Esophagus muscularis mucosa (tissue), 4 donors: ENCODE measurements at regions not wholly inside any gene's neighbourhood (a gene's known extent, or its start where the extent isn't known, plus 50 kb on each side); places are given as distances from the start of the nearest gene placed in this dataset.

Experiments
- DNase-seq: peaks from one replicate; pipeline ENCODE4 v3.0.0-alpha.2; 2017; ENCODE audit errors: extremely low spot score
- H3K27ac ChIP-seq, 4 donors: fragments of 200-600 bp; sonication (generic); replicated peaks in 1 of 4; 1 replicate in 3 of 4; 2 replicates in 1 of 4; pipeline ENCODE4 v1.5.1; 2016 to 2019; ENCODE audit warnings: mild to moderate bottlenecking in 1 of 4
- H3K27me3 ChIP-seq, 4 donors: fragments of 200-600 bp; sonication (generic); one replicate each; pipeline versions ENCODE4 v1.5.1 to v1.6.0; 2016 to 2019
- H3K36me3 ChIP-seq, 4 donors: fragments of 200-600 bp; sonication (generic); one replicate each; pipeline ENCODE4 v1.5.1; 2016 to 2019
- H3K4me1 ChIP-seq, 4 donors: fragments of 200-600 bp; sonication (generic); one replicate each; pipeline ENCODE4 v1.5.1; 2016 to 2019
- H3K4me3 ChIP-seq, 4 donors: fragments of 200-600 bp; sonication (generic); 1 replicate in 2 of 4; 2 replicates in 2 of 4; pipeline ENCODE4 v1.5.1; 2016 to 2019; ENCODE audit warnings: mild to moderate bottlenecking in 4 of 4, moderate library complexity in 1 of 4
- H3K9me3 ChIP-seq, 4 donors: fragments of 200-600 bp; sonication (generic); 1 replicate in 3 of 4; 2 replicates in 1 of 4; pipeline ENCODE4 v1.5.1; 2016 to 2019
- EP300 ChIP-seq: sonication (generic); formaldehyde crosslinking; IDR thresholded peaks from one replicate; pipeline ENCODE4 v1.6.1; 2017; ENCODE audit warnings: antibody characterized with exemption
- POLR2A ChIP-seq: fragments of 450-650 bp; IDR thresholded peaks from one replicate; pipeline ENCODE4 v1.6.1; 2017; ENCODE audit warnings: antibody characterized with exemption, moderate library complexity, mild to moderate bottlenecking, low read depth
- POLR2AphosphoS5 ChIP-seq, 2 donors: sonication (generic); formaldehyde crosslinking; IDR thresholded peaks; one replicate each; pipeline ENCODE4 v1.6.1; 2017; ENCODE audit warnings: antibody characterized with exemption in 2 of 2
- WGBS: methylation state at CpG from one replicate; pipeline ENCODE4 v1.1.5; 2018; 5-methylcytosine and 5-hydroxymethylcytosine counted together
- intact Hi-C: fragments of 100-400 bp; cut with DNase I; formaldehyde crosslinking; loops from one replicate; pipeline ENCODE4 v1.15.1; 2023
- TF ChIP-seq, protein P1 (sequence below), 3 experiments: fragments of 200-600 bp in 2 of 3; fragments of 450-650 bp in 1 of 3; sonication (generic) in 2 of 3; IDR thresholded peaks; one replicate each; pipeline ENCODE4 v1.5.1; 2017 to 2019; ENCODE audit warnings: antibody characterized with exemption in 3 of 3, mild to moderate bottlenecking in 2 of 3, moderate library complexity in 1 of 3

DNA sequence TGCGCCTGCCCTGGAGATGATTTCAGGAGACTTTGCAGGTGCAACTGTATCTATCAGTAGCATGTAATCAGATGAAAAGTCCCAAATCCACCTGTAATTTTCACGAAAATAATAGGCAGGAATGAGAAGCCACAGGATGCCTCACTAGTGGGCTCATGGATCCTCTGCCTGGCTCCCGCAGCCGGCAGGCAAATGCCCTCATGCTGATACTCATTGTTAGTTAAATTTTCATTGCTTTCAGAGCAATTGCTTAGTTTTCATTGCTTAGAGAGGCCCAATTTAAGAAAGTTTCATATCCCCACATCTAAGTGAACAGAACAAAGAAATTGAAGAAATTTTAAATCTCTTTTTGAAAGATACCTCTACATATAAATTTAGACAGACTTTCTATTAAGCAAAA, 57.6 kb upstream of the CTDP1 start:
- Histone ChIP-seq H3K9me3 (no peaks in the 10 kb centered on the region), H3K27ac (no peak overlapping the region), H3K27me3 (peaks cover 0 to 29% (median 0%) of the 10 kb centered on the region in 4 donors), H3K4me1 (peaks cover 0 to 8% (median 5%) of the 10 kb centered on the region in 4 donors), H3K4me3 (no peak overlapping the region), H3K36me3 (no peaks in the 10 kb centered on the region)
- no peak for DNase-seq
- intact Hi-C loops = no loop called here
- WGBS = 83% methylated on average over 4 of the region's 4 CpGs
- no peak for TF ChIP-seq EP300
- TF ChIP-seq POLR2AphosphoS5 (IDR thresholded peaks at IDR 0.05) = no peak
- TF ChIP-seq, protein P1, sequence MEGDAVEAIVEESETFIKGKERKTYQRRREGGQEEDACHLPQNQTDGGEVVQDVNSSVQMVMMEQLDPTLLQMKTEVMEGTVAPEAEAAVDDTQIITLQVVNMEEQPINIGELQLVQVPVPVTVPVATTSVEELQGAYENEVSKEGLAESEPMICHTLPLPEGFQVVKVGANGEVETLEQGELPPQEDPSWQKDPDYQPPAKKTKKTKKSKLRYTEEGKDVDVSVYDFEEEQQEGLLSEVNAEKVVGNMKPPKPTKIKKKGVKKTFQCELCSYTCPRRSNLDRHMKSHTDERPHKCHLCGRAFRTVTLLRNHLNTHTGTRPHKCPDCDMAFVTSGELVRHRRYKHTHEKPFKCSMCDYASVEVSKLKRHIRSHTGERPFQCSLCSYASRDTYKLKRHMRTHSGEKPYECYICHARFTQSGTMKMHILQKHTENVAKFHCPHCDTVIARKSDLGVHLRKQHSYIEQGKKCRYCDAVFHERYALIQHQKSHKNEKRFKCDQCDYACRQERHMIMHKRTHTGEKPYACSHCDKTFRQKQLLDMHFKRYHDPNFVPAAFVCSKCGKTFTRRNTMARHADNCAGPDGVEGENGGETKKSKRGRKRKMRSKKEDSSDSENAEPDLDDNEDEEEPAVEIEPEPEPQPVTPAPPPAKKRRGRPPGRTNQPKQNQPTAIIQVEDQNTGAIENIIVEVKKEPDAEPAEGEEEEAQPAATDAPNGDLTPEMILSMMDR (IDR thresholded peaks at IDR 0.05) = no peak
- TF ChIP-seq POLR2A = no peak

DNA sequence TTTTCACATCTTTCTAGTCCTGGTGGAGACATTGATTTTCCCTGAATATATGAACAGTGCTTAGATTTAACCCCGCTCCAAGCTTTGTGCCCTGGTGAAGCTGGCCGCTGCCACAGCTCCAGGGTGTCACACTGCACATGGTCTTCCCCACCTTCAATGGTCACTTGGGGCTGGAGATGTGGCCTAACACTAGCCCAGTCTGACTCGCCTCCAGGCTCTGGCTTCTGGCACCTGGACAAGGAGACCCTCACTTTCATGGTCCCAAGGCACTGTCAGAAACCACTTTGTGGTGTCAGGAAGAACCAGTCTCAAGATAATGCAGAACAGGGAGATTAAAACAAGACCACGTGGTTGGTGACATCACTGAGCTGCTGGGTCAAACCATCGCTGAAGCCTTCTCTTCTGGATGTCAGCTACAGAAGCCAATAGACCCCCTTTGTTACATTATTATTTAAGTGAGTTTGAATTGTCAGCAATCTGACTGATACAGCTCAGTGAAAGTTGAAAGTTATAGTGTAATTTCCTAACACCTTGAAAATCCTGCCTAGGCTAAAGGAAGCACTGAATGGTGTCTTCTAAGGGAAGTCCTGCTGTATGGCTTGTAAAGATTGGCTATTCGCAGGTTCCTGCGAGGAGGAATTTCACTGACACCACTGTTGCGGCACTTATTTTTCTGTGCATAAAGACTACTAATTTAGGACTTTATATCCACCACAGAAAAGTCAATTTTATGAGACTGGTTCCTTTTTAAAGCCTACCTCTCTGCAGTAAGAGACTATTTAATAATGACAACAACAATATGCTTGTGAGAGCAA, 55.0 kb upstream of the CTDP1 start:
- DNase-seq = no peak
- Histone ChIP-seq H3K4me1 (peaks cover 0 to 8% (median 4%) of the 10 kb centered on the region in 4 donors), H3K27me3 (peaks cover 0 to 52% (median 0%) of the 10 kb centered on the region in 4 donors), H3K27ac (no peak overlapping the region), H3K9me3 (no peaks in the 10 kb centered on the region), H3K4me3 (no peak overlapping the region), H3K36me3 (no peaks in the 10 kb centered on the region)
- intact Hi-C loops = no loop called here
- TF ChIP-seq POLR2A (no peak), POLR2AphosphoS5 (IDR thresholded peaks at IDR 0.05) (no peak), EP300 (no peak)
- TF ChIP-seq, protein P1 (IDR thresholded peaks at IDR 0.05) = no peak
- WGBS = 79% methylated on average over 7 of the region's 8 CpGs

DNA sequence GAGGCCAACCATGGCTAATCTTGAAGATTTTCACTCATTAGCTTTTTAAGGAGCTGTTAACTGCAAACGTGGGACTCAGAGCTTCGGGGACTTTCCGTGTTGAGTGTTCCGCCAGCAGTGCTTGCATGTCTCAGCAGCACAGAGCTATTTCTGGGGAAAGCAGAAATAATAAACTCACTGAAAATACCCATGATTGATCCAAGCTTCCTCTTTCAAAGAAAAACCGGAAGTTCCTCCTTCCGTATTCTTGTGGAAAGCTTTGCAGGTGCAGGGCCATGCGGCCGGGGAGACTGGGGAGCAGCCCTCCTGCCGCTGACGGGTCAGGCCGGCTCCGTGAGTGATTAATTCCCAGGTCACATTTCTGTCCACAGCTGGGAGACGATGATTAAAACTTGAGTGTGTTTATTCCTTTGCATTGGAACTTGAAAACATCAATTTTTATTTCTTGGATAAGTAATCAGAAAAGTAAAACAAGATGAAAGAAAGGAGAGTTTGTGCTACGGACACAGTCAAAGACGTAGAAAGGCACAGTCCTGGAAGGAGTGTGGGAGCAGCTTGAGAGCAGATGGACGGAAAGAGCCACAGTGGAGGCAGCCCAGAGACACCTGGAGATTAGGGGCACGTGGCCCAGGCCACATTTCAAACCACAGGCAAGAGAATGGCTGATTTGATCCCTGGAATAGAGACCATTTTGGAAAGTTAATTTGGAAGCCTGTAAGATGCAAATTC, 54.2 kb upstream of the CTDP1 start:
- Histone ChIP-seq H3K36me3 (no peaks in the 10 kb centered on the region), H3K4me3 (no peak overlapping the region), H3K27ac (no peak overlapping the region), H3K27me3 (peaks cover 0 to 52% (median 0%) of the 10 kb centered on the region in 4 donors), H3K4me1 (peaks cover 0 to 8% (median 4%) of the 10 kb centered on the region in 4 donors), H3K9me3 (no peaks in the 10 kb centered on the region)
- WGBS = 49% methylated on average over 17 of the region's 17 CpGs
- TF ChIP-seq POLR2A = no peak
- TF ChIP-seq EP300 = no peak
- no peak for TF ChIP-seq POLR2AphosphoS5 (IDR thresholded peaks at IDR 0.05)
- TF ChIP-seq, protein P1 (IDR thresholded peaks at IDR 0.05) = no peak
- intact Hi-C loops = no loop called here
- no peak for DNase-seq

DNA sequence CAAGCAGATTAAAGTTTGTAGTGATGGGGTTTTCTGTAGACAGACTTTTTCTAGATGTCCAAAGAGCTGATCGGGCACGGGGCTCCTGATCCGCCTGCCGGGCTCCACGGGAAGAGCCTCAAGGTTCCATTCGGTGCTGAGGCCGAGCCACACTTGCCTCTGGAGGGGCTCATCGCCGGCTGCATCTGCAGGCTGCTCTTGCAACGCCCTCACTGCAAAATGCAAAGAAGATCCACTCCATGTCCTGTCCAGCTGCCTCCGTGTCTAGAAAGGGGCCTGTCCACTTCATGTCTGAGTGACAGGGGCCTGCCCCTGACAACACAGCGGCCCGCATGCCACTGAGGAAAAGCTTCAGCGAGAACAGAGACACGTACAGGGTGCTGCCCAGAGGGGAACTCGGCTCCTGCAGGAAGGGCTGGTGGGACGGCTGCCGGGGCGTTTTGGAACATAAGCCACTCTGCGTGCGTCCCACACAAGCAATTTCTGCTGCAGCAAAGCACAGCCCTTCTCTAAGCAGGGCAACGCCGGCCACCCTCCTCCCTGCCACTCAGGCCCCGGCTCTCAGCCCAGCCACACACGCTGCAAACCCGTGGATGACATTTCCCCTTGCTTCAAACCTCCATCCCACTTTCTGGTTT, 53.6 kb upstream of the CTDP1 start:
- Histone ChIP-seq H3K4me3 (no peak overlapping the region), H3K27ac (no peak overlapping the region), H3K9me3 (no peaks in the 10 kb centered on the region), H3K27me3 (peaks cover 0 to 52% (median 0%) of the 10 kb centered on the region in 4 donors), H3K4me1 (peaks cover 0 to 8% (median 4%) of the 10 kb centered on the region in 4 donors), H3K36me3 (no peaks in the 10 kb centered on the region)
- intact Hi-C loops = no loop called here
- DNase-seq = no peak
- no peak for TF ChIP-seq POLR2AphosphoS5 (IDR thresholded peaks at IDR 0.05)
- TF ChIP-seq EP300 = no peak
- TF ChIP-seq POLR2A = no peak
- TF ChIP-seq, protein P1 (IDR thresholded peaks at IDR 0.05) = no peak
- 79% methylated on average over 15 of the region's 26 CpGs for WGBS
